ENCODE measurements at regions not wholly inside any gene's neighbourhood (a gene's known extent, or its start where the extent isn't known, plus 50 kb on each side); places are given as distances from the start of the nearest gene placed in this dataset.
"Not testable (repeated sequence)": the region's sequence is repeated elsewhere in the genome, so short reads cannot be mapped to it uniquely, and the experiment has no call there.

GRCh38 chr6:82616386-82617028 is 252.9 kb downstream of the TPBG start:
- Mint-ChIP-seq H3K4me3 (ENCODE audit: unreplicated experiment) (no peak overlapping the region), H3K27ac (ENCODE audit: unreplicated experiment) (no peak overlapping the region), H3K9me3 (ENCODE audit: unreplicated experiment) (no peaks in the 10 kb centered on the region), H3K36me3 (ENCODE audit: unreplicated experiment) (no peaks in the 10 kb centered on the region), H3K4me1 (ENCODE audit: low read depth, unreplicated experiment) (peaks cover 7% of the 10 kb centered on the region), H3K27me3 (ENCODE audit: unreplicated experiment) (no peaks in the 10 kb centered on the region)
- TF ChIP-seq, protein P1, sequence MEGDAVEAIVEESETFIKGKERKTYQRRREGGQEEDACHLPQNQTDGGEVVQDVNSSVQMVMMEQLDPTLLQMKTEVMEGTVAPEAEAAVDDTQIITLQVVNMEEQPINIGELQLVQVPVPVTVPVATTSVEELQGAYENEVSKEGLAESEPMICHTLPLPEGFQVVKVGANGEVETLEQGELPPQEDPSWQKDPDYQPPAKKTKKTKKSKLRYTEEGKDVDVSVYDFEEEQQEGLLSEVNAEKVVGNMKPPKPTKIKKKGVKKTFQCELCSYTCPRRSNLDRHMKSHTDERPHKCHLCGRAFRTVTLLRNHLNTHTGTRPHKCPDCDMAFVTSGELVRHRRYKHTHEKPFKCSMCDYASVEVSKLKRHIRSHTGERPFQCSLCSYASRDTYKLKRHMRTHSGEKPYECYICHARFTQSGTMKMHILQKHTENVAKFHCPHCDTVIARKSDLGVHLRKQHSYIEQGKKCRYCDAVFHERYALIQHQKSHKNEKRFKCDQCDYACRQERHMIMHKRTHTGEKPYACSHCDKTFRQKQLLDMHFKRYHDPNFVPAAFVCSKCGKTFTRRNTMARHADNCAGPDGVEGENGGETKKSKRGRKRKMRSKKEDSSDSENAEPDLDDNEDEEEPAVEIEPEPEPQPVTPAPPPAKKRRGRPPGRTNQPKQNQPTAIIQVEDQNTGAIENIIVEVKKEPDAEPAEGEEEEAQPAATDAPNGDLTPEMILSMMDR (IDR thresholded peaks at IDR 0.05; ENCODE audit: partially characterized antibody, unreplicated experiment): no peak
- DNase-seq: no peak

GRCh38 chr6:82617648-82618047 is 254.0 kb downstream of the TPBG start:
- DNase-seq: no peak
- no peaks in the 10 kb centered on the region for H3K4me1 Mint-ChIP-seq (ENCODE audit: low read depth, unreplicated experiment)
- no peak overlapping the region for H3K27ac Mint-ChIP-seq (ENCODE audit: unreplicated experiment)
- H3K4me3 Mint-ChIP-seq (ENCODE audit: unreplicated experiment): no peak overlapping the region
- no peaks in the 10 kb centered on the region for H3K36me3 Mint-ChIP-seq (ENCODE audit: unreplicated experiment)
- no peaks in the 10 kb centered on the region for H3K27me3 Mint-ChIP-seq (ENCODE audit: unreplicated experiment)
- no peaks in the 10 kb centered on the region for H3K9me3 Mint-ChIP-seq (ENCODE audit: unreplicated experiment)
- TF ChIP-seq, protein P1 (IDR thresholded peaks at IDR 0.05; ENCODE audit: partially characterized antibody, unreplicated experiment): no peak

GRCh38 chr6:82619573-82619972 is 256.0 kb downstream of the TPBG start:
- H3K36me3 Mint-ChIP-seq (ENCODE audit: unreplicated experiment): no peaks in the 10 kb centered on the region
- H3K9me3 Mint-ChIP-seq (ENCODE audit: unreplicated experiment): no peaks in the 10 kb centered on the region
- TF ChIP-seq, protein P1 (IDR thresholded peaks at IDR 0.05; ENCODE audit: partially characterized antibody, unreplicated experiment): no peak

DNA sequence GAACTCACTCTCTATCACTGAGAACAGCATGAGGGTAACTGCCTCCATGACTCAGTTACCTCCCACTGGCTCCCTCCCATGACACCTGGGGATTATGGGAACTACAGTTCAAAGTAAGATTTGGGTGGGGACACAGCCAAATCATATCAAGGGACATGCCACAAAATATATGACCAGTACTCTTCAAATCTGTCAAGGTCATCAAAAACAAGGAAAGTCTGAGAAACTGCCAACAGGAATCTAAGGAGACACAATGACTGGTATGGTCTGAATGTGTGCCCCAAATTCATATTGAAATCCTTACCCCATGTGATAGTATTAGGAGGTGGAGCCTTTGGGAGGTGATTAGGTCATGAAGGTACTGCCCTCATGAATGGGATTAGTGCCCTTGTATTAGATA is 258.8 kb downstream of the TPBG start:
- no peak overlapping the region for H3K27ac Mint-ChIP-seq (ENCODE audit: unreplicated experiment)
- H3K4me1 Mint-ChIP-seq (ENCODE audit: low read depth, unreplicated experiment): peaks cover 3% of the 10 kb centered on the region
- peaks cover 2% of the 10 kb centered on the region for H3K9me3 Mint-ChIP-seq (ENCODE audit: unreplicated experiment)
- no peak for DNase-seq
- H3K36me3 Mint-ChIP-seq (ENCODE audit: unreplicated experiment): no peaks in the 10 kb centered on the region
- H3K27me3 Mint-ChIP-seq (ENCODE audit: unreplicated experiment): no peaks in the 10 kb centered on the region
- TF ChIP-seq, protein P1 (IDR thresholded peaks at IDR 0.05; ENCODE audit: partially characterized antibody, unreplicated experiment): no peak
- no peak overlapping the region for H3K4me3 Mint-ChIP-seq (ENCODE audit: unreplicated experiment)

More at GRCh38 chr6:82619573-82619972, 256.0 kb downstream of the TPBG start:
- no peak overlapping the region for H3K4me3 Mint-ChIP-seq (ENCODE audit: unreplicated experiment)
- peaks cover 3% of the 10 kb centered on the region for H3K4me1 Mint-ChIP-seq (ENCODE audit: low read depth, unreplicated experiment)
- H3K27ac Mint-ChIP-seq (ENCODE audit: unreplicated experiment): no peak overlapping the region
- no peak for DNase-seq
- no peaks in the 10 kb centered on the region for H3K27me3 Mint-ChIP-seq (ENCODE audit: unreplicated experiment)

DNA sequence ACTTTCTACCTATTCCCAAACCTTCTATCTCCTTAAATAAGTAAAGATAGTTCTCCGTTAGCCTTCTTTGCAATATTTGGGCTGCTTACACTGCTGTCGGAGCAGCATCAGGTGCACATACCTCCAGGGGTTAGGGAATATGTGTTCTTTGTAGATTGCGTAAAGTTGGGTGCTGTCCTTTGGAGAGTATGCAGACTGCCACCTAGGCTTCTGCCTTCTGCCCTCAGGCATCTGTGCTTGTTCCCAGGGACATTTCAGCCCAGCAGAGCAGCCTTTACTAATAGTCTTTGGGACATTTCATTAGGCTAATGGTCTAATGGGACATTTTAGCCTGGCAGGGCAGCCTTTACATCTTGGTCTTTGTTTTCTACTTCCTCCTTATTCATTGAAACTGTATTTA is 260.6 kb downstream of the TPBG start:
- TF ChIP-seq, protein P1 (IDR thresholded peaks at IDR 0.05; ENCODE audit: partially characterized antibody, unreplicated experiment): no peak
- Mint-ChIP-seq H3K9me3 (ENCODE audit: unreplicated experiment) (peaks cover 2% of the 10 kb centered on the region), H3K36me3 (ENCODE audit: unreplicated experiment) (no peaks in the 10 kb centered on the region), H3K27me3 (ENCODE audit: unreplicated experiment) (no peaks in the 10 kb centered on the region), H3K4me3 (ENCODE audit: unreplicated experiment) (no peak overlapping the region), H3K4me1 (ENCODE audit: low read depth, unreplicated experiment) (peaks cover 3% of the 10 kb centered on the region), H3K27ac (ENCODE audit: unreplicated experiment) (no peak overlapping the region)
- peak; percentile 34 for DNase-seq

DNA sequence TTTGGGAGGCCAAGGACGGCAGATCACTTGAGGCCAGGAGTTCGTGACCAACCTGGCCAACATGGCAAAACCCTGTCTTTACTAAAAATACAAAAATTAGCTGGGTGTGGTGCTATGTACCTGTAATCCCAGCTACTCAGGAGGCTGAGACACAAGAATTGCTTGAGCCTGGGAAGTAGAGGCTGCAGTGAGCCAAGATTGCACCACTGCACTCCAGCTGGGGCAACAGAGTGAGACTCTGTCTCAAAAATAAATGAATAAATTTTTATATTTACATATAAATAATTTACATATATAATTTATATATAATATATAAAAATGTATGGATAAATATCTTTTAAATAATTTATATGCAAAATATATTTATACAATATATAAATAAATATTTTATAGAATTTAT is 263.3 kb downstream of the TPBG start:
- H3K36me3 Mint-ChIP-seq (ENCODE audit: unreplicated experiment); DNase-seq; H3K27me3 Mint-ChIP-seq (ENCODE audit: unreplicated experiment); H3K4me1 Mint-ChIP-seq (ENCODE audit: low read depth, unreplicated experiment); H3K27ac Mint-ChIP-seq (ENCODE audit: unreplicated experiment); H3K4me3 Mint-ChIP-seq (ENCODE audit: unreplicated experiment); H3K9me3 Mint-ChIP-seq (ENCODE audit: unreplicated experiment): not testable (repeated sequence)
